Kidney epithelial cell (primary cell): ENCODE measurements at regions not wholly inside any gene's neighbourhood (a gene's known extent, or its start where the extent isn't known, plus 50 kb on each side); places are given as distances from the start of the nearest gene placed in this dataset.

Experiments
- DNase-seq: peaks from one replicate; pipeline ENCODE4 v3.0.0-alpha.2; 2010; ENCODE audit warnings: low read depth
- H3K27me3 ChIP-seq: 2 replicates; pipeline ENCODE4 v1.6.0; 2011; ENCODE audit warnings: low read length; ENCODE audit not compliant: control insufficient read depth, insufficient read depth
- H3K36me3 ChIP-seq: 2 replicates; pipeline ENCODE4 v1.5.1; 2011; ENCODE audit warnings: low read length; ENCODE audit not compliant: control insufficient read depth, insufficient read depth
- H3K4me3 ChIP-seq: 2 replicates; pipeline ENCODE4 v1.5.1; 2011; ENCODE audit warnings: low read depth, mild to moderate bottlenecking, control low read depth, low read length
- TF ChIP-seq, protein P1 (sequence below): IDR thresholded peaks from 2 replicates; pipeline ENCODE4 v1.5.1; 2011; ENCODE audit warnings: mild to moderate bottlenecking, moderate library complexity, low read length, control low read depth, inconsistent platforms; ENCODE audit not compliant: insufficient read depth, poor library complexity, severe bottlenecking

DNA sequence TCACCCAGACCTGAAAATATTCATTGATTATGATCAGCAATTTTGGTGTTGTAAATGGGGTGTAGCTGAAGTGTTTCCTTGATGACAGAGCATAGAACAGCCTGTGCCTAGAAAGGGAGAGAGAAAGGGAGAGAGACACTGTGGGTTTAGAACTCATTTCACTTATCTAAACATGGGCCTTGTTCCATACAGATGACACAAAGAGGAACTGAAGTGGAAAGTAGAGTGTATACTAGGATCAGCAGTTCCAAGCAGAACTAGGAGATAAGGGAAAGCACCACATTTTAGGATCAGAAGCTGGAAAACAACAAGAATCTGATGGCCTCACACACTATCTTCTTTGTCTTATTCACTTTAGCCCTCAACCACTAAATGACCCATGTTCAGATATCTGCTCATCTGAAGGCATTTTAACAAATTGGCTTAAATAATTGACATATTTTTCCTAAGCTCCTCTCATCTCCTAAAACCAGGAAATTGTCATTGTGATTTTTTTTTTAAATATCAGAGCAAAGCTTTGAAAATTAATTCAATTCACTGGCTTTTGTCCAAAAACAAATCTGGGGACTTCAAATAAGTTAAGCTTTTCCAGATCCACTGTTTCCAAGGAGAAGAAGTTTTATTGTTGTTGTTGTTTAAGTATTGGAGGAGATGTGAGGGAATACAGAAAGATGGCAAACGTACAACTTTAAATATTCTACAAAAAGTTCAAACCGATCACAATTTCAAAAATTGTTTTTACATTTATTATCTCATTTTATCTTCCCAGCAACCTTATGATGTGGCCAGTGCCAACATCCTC is 103.8 kb downstream of the LYPLAL1 start:
- no peak for DNase-seq
- Histone ChIP-seq H3K4me3 (no peak overlapping the region), H3K27me3 (no peaks in the 10 kb centered on the region), H3K36me3 (no peaks in the 10 kb centered on the region)
- TF ChIP-seq, protein P1, sequence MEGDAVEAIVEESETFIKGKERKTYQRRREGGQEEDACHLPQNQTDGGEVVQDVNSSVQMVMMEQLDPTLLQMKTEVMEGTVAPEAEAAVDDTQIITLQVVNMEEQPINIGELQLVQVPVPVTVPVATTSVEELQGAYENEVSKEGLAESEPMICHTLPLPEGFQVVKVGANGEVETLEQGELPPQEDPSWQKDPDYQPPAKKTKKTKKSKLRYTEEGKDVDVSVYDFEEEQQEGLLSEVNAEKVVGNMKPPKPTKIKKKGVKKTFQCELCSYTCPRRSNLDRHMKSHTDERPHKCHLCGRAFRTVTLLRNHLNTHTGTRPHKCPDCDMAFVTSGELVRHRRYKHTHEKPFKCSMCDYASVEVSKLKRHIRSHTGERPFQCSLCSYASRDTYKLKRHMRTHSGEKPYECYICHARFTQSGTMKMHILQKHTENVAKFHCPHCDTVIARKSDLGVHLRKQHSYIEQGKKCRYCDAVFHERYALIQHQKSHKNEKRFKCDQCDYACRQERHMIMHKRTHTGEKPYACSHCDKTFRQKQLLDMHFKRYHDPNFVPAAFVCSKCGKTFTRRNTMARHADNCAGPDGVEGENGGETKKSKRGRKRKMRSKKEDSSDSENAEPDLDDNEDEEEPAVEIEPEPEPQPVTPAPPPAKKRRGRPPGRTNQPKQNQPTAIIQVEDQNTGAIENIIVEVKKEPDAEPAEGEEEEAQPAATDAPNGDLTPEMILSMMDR, result no peak

DNA sequence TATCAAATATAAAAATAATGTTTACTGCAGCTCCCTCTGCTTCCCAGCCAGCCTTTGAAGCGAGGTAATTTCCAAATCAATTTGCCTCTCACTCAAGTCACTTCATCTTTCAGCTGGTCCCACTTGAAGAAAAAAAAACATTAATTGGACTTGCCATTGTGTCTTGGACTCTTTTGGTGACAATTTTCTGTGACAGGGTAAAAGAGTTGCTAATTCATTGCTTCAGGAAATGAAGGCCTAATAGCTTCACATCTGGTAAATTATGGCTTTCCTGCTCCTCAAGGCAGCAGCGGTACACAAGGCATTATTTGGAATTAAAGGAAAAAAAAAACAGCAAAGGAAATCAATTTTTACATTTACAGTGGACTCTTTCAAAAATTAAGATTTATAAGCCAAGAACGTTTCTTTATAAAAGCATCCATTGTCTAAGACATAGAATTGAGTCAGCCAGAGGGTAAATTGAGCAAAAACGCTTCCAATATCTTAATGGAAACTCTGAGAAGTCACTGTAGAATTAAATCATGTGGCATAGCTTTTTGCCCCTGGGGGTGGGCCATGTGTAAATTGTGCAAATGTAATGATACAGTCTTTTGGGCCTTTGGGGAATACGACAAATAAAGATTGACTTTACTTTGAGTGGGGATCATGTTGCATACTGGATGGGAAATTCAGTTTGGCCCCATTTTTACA is 102.5 kb downstream of the LYPLAL1 start:
- no peak for DNase-seq
- TF ChIP-seq, protein P1, result no peak
- Histone ChIP-seq H3K36me3 (no peaks in the 10 kb centered on the region), H3K4me3 (no peak overlapping the region), H3K27me3 (no peaks in the 10 kb centered on the region)

DNA sequence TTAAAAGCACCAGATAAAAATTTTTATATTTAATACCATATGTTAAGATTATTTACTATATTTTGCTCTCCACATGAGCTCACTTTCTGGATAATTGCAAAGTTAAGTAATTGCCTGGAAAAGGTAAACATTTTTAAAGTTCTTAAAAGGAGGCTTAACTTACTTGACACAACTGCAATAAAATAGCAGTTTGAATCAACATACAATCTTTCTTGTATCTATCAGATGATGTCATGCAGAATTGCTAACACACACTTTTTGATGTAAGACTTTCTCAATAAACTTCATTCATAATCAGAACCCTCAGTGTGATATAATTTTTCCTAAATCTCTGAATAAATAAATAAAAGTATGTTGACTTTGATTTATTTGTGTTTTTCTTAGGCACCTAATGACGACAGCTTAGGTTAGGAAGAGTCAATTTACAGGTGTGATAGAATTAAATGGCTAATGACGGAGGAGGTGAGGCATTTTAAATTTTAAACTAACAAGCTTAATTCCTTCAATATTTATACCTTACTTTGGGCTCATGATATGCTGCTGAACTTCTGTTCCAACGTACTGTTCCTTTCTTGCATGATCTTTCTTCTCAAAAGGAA is 99.5 kb downstream of the LYPLAL1 start:
- no peaks in the 10 kb centered on the region for H3K27me3 ChIP-seq
- TF ChIP-seq, protein P1, result no peak
- no peaks in the 10 kb centered on the region for H3K36me3 ChIP-seq
- no peak overlapping the region for H3K4me3 ChIP-seq
- DNase-seq, result no peak

DNA sequence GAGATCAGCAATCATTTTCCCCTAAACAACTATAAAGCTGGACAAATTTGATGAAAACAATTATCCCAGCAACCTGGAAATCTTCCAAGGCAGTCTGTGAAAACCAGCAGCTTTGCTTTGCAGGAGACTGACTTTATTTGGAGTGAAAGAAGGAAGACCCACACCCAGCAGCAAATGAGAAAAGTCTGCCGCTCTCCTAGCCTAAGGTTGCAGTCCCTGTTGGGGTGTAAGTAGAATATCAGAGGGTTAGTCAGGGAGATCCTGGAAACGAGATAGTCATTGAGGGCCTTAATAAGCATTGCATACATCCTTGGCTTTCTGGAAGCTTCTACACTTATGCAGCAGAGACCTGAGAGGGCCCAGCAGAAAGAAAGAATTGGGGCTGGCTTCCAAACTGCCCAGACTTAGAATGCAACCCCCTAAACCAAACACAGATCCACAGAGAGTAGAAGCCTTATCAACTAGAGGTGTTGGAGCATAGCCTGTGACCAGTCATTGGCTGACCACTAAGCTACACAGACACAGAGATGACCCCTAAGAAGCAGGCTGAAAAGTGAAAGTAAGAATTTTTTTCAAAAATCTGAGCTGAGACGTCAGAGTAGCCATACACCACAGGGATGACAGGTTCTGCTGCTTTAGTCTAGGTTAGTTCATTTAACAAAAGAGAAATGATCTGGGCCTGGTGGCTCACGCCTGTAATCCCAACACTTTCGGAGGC is 98.3 kb downstream of the LYPLAL1 start:
- TF ChIP-seq, protein P1, result no peak
- H3K27me3 ChIP-seq, result no peaks in the 10 kb centered on the region
- DNase-seq, result no peak
- H3K36me3 ChIP-seq, result no peaks in the 10 kb centered on the region
- H3K4me3 ChIP-seq, result no peak overlapping the region

DNA sequence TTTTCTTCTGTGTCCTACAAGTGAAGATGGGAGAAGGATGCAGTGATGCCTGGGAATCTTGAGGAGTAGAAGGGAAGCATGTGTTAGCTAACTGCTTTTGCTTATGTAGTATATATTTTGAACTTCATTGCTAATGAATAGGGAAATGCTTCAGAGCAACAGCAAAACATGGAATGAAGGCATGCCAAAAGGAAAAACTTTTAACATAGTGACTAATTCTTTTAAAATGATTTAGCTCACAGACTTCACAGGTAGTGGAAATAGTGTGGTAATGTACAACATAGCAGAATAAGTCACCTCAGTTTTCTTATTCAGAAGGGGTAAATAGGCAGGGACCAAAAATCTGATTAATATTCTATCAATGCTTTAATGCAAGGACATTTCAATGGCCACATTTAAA is 95.5 kb downstream of the LYPLAL1 start:
- TF ChIP-seq, protein P1, result no peak
- no peaks in the 10 kb centered on the region for H3K27me3 ChIP-seq
- no peak for DNase-seq
- H3K36me3 ChIP-seq, result no peaks in the 10 kb centered on the region
- H3K4me3 ChIP-seq, result no peak overlapping the region
